ENCODE measurements at regions not wholly inside any gene's neighbourhood (a gene's known extent, or its start where the extent isn't known, plus 50 kb on each side); places are given as distances from the start of the nearest gene placed in this dataset.
"Not testable (repeated sequence)": the region's sequence is repeated elsewhere in the genome, so short reads cannot be mapped to it uniquely, and the experiment has no call there.

DNA sequence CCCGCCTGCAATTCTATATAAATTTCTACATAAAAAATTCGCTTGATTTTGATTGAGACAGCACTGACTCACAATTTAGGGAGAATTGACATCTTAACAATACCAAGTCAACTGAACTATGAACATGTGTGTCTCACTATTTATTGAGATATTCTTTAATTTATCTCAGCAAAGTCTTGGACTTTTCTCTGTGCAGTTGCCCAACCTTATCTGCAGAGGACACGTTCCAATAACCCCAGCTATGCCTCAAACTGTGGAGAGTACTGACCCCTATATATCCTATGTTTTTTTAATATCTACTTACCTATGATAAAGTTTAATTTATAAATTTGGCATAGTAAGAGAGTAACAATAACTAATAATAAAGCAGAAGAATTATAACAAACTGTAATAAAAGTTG, 69.4 kb upstream of the PIP4K2A start:
- no peaks in the 10 kb centered on the region for H3K36me3 ChIP-seq (ENCODE audit: control insufficient read depth, insufficient read depth, low read length)
- H3K9ac ChIP-seq (ENCODE audit: low read length), result no peak overlapping the region
- H3K4me1 ChIP-seq (ENCODE audit: control insufficient read depth, insufficient read depth, low read length), result no peaks in the 10 kb centered on the region
- H3K4me3 ChIP-seq (ENCODE audit: low read length), result no peak overlapping the region
- no peaks in the 10 kb centered on the region for H3K27me3 ChIP-seq (ENCODE audit: control insufficient read depth, insufficient read depth, low read length)
- H3K27ac ChIP-seq (ENCODE audit: low read depth, low read length), result no peak overlapping the region

DNA sequence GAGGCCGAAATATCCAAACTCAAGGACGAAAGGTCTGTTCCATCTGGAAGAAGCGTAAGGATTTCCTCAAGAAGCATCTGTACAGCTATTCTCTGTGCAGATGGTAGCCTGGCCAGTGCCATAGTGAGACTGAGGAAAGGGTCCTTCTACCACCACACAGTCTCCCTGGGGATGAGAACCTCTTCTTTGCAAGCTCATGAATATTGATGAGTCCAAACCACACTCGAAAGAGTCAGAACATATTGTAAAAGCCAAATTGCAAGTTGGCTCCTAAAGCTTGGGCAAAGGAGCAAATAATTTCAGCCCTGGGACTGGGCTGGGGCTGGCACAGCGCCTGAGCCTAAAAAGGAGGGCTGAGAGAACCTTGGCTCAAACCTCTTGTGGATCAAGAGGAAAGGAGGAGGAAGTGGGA, 66.1 kb upstream of the PIP4K2A start:
- Histone ChIP-seq H3K9ac (ENCODE audit: low read length) (no peak overlapping the region), H3K4me1 (ENCODE audit: control insufficient read depth, insufficient read depth, low read length) (no peaks in the 10 kb centered on the region), H3K4me3 (ENCODE audit: low read length) (no peak overlapping the region), H3K27ac (ENCODE audit: low read depth, low read length) (no peak overlapping the region), H3K27me3 (ENCODE audit: control insufficient read depth, insufficient read depth, low read length) (no peaks in the 10 kb centered on the region), H3K36me3 (ENCODE audit: control insufficient read depth, insufficient read depth, low read length) (no peaks in the 10 kb centered on the region)

DNA sequence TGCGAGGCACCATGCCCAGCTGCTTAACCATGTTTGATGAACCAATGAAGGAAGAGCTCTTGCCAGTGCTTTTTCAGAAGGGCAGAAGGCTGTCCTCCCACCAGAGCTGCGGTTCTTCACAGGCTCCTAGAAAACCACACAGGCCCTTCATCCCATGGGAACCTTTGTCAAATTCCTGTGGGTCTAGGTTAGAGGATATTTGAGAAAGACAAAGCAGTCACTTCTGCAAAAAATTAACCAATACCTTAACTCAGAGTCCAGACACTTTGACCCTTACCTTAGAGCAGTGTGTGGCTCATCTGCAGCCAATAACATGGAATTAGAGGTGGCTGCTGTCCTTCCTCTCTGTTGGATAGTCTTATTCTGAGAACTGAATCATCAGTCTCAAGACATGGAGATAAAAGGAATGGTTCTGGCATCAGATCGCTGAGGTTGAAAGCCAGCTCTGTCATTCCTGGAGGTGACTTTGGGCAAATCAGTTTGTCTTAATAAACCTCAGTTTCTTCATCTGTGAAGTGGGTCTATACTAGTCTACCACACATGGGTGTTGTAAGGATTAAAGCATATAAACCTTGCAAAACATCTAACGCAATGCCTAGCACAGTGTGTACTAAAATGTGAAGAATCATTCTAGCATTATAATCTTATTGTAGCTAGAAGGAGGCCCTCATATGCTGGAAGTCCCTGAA, 65.1 kb upstream of the PIP4K2A start:
- Histone ChIP-seq H3K27me3 (ENCODE audit: control insufficient read depth, insufficient read depth, low read length) (no peaks in the 10 kb centered on the region), H3K4me1 (ENCODE audit: control insufficient read depth, insufficient read depth, low read length) (no peaks in the 10 kb centered on the region), H3K9ac (ENCODE audit: low read length) (no peak overlapping the region), H3K4me3 (ENCODE audit: low read length) (no peak overlapping the region), H3K36me3 (ENCODE audit: control insufficient read depth, insufficient read depth, low read length) (no peaks in the 10 kb centered on the region), H3K27ac (ENCODE audit: low read depth, low read length) (no peak overlapping the region)

GRCh38 chr10:22774102-22774501, 59.7 kb upstream of the PIP4K2A start:
- H3K4me3 ChIP-seq (ENCODE audit: low read length), result no peak overlapping the region
- no peak overlapping the region for H3K27ac ChIP-seq (ENCODE audit: low read depth, low read length)
- no peak overlapping the region for H3K9ac ChIP-seq (ENCODE audit: low read length)
- H3K36me3 ChIP-seq (ENCODE audit: control insufficient read depth, insufficient read depth, low read length), result no peaks in the 10 kb centered on the region
- no peaks in the 10 kb centered on the region for H3K4me1 ChIP-seq (ENCODE audit: control insufficient read depth, insufficient read depth, low read length)
- no peaks in the 10 kb centered on the region for H3K27me3 ChIP-seq (ENCODE audit: control insufficient read depth, insufficient read depth, low read length)

GRCh38 chr10:22771631-22772030, 57.3 kb upstream of the PIP4K2A start:
- not testable (repeated sequence) for H3K4me3 ChIP-seq (ENCODE audit: low read length); H3K27me3 ChIP-seq (ENCODE audit: control insufficient read depth, insufficient read depth, low read length); H3K27ac ChIP-seq (ENCODE audit: low read depth, low read length); H3K36me3 ChIP-seq (ENCODE audit: control insufficient read depth, insufficient read depth, low read length); H3K9ac ChIP-seq (ENCODE audit: low read length)
- peaks cover 14% of the 10 kb centered on the region for H3K4me1 ChIP-seq (ENCODE audit: control insufficient read depth, insufficient read depth, low read length)

DNA sequence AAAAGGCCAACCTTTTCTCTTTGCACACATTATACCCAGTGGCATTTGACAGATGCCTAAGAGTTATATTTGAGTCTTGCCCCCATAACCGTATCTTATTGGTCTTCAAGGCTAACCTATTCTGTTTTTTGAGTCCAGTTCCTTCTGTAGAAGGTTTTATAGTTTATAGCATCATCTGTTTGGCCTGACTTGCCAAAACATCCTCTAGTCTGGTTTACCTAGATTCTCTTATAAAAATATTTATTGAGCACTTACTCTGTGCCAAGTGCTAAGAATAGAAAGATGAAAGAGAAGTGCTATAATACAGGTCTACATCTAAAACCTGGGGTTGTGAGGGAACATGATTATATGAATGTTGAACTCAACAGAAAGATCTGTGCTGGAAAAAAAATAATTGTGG, 55.9 kb upstream of the PIP4K2A start:
- H3K36me3 ChIP-seq (ENCODE audit: control insufficient read depth, insufficient read depth, low read length), result no peaks in the 10 kb centered on the region
- H3K27me3 ChIP-seq (ENCODE audit: control insufficient read depth, insufficient read depth, low read length), result no peaks in the 10 kb centered on the region
- no peak overlapping the region for H3K4me3 ChIP-seq (ENCODE audit: low read length)
- no peak overlapping the region for H3K9ac ChIP-seq (ENCODE audit: low read length)
- H3K4me1 ChIP-seq (ENCODE audit: control insufficient read depth, insufficient read depth, low read length), result peaks cover 15% of the 10 kb centered on the region
- no peak overlapping the region for H3K27ac ChIP-seq (ENCODE audit: low read depth, low read length)

DNA sequence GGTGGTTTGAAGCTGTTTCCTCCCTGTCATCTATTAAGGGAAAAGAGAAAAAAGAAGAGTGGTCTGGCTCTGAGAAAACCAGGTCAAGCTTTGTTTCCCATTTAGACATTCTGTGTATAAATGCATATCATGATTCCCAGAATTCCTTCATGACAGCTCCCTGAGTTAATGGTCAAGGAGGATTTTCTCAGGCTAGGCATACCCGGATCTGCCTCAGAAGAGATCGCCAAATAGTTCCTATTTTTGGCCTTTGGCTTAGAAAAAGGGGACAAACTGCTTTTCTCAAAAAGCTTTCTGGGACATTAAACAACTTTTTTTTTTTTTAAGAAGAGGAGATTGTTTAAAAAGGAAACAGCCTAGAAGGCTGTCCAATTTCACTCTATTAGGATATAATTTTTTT, 53.5 kb upstream of the PIP4K2A start:
- H3K4me1 ChIP-seq (ENCODE audit: control insufficient read depth, insufficient read depth, low read length), result peaks cover 15% of the 10 kb centered on the region
- H3K4me3 ChIP-seq (ENCODE audit: low read length), result no peak overlapping the region
- H3K9ac ChIP-seq (ENCODE audit: low read length), result no peak overlapping the region
- H3K27me3 ChIP-seq (ENCODE audit: control insufficient read depth, insufficient read depth, low read length), result no peaks in the 10 kb centered on the region
- H3K36me3 ChIP-seq (ENCODE audit: control insufficient read depth, insufficient read depth, low read length), result no peaks in the 10 kb centered on the region
- H3K27ac ChIP-seq (ENCODE audit: low read depth, low read length), result no peak overlapping the region

- peaks cover 15% of the 10 kb centered on the region for H3K4me1 ChIP-seq (ENCODE audit: control insufficient read depth, insufficient read depth, low read length)
- no peak overlapping the region for H3K27ac ChIP-seq (ENCODE audit: low read depth, low read length)
- H3K4me3 ChIP-seq (ENCODE audit: low read length), result no peak overlapping the region
- H3K27me3 ChIP-seq (ENCODE audit: control insufficient read depth, insufficient read depth, low read length), result no peaks in the 10 kb centered on the region
- H3K9ac ChIP-seq (ENCODE audit: low read length), result no peak overlapping the region
- H3K36me3 ChIP-seq (ENCODE audit: control insufficient read depth, insufficient read depth, low read length), result no peaks in the 10 kb centered on the region
Observed at GRCh38 chr10:22766693-22767092, 52.3 kb upstream of the PIP4K2A start.

GRCh38 chr10:22765660-22766547, 51.5 kb upstream of the PIP4K2A start:
- Histone ChIP-seq H3K27me3 (ENCODE audit: control insufficient read depth, insufficient read depth, low read length) (no peaks in the 10 kb centered on the region), H3K27ac (ENCODE audit: low read depth, low read length) (no peak overlapping the region), H3K4me3 (ENCODE audit: low read length) (no peak overlapping the region), H3K9ac (ENCODE audit: low read length) (no peak overlapping the region), H3K36me3 (ENCODE audit: control insufficient read depth, insufficient read depth, low read length) (no peaks in the 10 kb centered on the region), H3K4me1 (ENCODE audit: control insufficient read depth, insufficient read depth, low read length) (peaks cover 15% of the 10 kb centered on the region)

- Histone ChIP-seq H3K4me3 (ENCODE audit: low read length) (no peak overlapping the region), H3K9ac (ENCODE audit: low read length) (no peak overlapping the region), H3K36me3 (ENCODE audit: control insufficient read depth, insufficient read depth, low read length) (no peaks in the 10 kb centered on the region), H3K27ac (ENCODE audit: low read depth, low read length) (no peak overlapping the region), H3K27me3 (ENCODE audit: control insufficient read depth, insufficient read depth, low read length) (no peaks in the 10 kb centered on the region), H3K4me1 (ENCODE audit: control insufficient read depth, insufficient read depth, low read length) (peaks cover 15% of the 10 kb centered on the region)
Observed at GRCh38 chr10:22764639-22765038, 50.3 kb upstream of the PIP4K2A start.
